H9 (cell line): ENCODE measurements at regions not wholly inside any gene's neighbourhood (a gene's known extent, or its start where the extent isn't known, plus 50 kb on each side); places are given as distances from the start of the nearest gene placed in this dataset.
"Not testable (repeated sequence)": the region's sequence is repeated elsewhere in the genome, so short reads cannot be mapped to it uniquely, and the experiment has no call there.

Source experiments
- DNase-seq: peaks from one replicate; pipeline ENCODE4 v3.0.0-alpha.2; 2017
- H2AFZ ChIP-seq: one replicate; pipeline ENCODE4 v1.6.1; 2013; ENCODE audit warnings: mild to moderate bottlenecking, low read length, control low read depth, moderate library complexity
- H2AK5ac ChIP-seq: 2 replicates; pipeline ENCODE4 v1.6.1; 2013; ENCODE audit warnings: low read length, control low read depth, mixed read lengths; ENCODE audit not compliant: insufficient read length
- H2BK120ac ChIP-seq: one replicate; pipeline ENCODE4 v1.6.1; 2013; ENCODE audit warnings: low read depth, mild to moderate bottlenecking, low read length, control low read depth, inconsistent platforms; ENCODE audit not compliant: poor library complexity, severe bottlenecking
- H2BK12ac ChIP-seq: 2 replicates; pipeline ENCODE4 v1.6.1; 2013; ENCODE audit warnings: low read length, control low read depth, mixed read lengths, low read depth; ENCODE audit not compliant: insufficient read length
- H2BK15ac ChIP-seq: 2 replicates; pipeline ENCODE4 v1.6.1; 2013; ENCODE audit warnings: low read depth, low read length, control low read depth
- H2BK20ac ChIP-seq: one replicate; pipeline ENCODE4 v1.6.1; 2013; ENCODE audit warnings: low read depth, mild to moderate bottlenecking, low read length, control low read depth, inconsistent platforms; ENCODE audit not compliant: poor library complexity, severe bottlenecking
- H2BK5ac ChIP-seq: 2 replicates; pipeline ENCODE4 v1.6.1; 2013; ENCODE audit warnings: low read length, control low read depth, mixed read lengths; ENCODE audit not compliant: insufficient read length
- H3K14ac ChIP-seq: 2 replicates; pipeline ENCODE4 v1.6.1; 2013; ENCODE audit warnings: low read length, control low read depth; ENCODE audit not compliant: insufficient read depth
- H3K18ac ChIP-seq: 2 replicates; pipeline ENCODE4 v1.6.1; 2013; ENCODE audit warnings: low read depth, mild to moderate bottlenecking, mixed read lengths, low read length, control low read depth; ENCODE audit not compliant: insufficient read length
- H3K23ac ChIP-seq: 2 replicates; pipeline ENCODE4 v1.6.1; 2013; ENCODE audit warnings: low read length, control low read depth, mixed read lengths, low read depth; ENCODE audit not compliant: insufficient read length
- H3K23me2 ChIP-seq: 2 replicates; pipeline ENCODE4 v1.6.1; 2013; ENCODE audit warnings: low read depth, mild to moderate bottlenecking, mixed read lengths, low read length, control low read depth; ENCODE audit not compliant: insufficient read length, poor library complexity, severe bottlenecking
- H3K27ac ChIP-seq: 2 replicates; pipeline ENCODE4 v1.5.1; 2013; ENCODE audit warnings: low read length, control low read depth, mixed read lengths, low read depth; ENCODE audit not compliant: insufficient read length
- H3K27me3 ChIP-seq: 2 replicates; pipeline ENCODE4 v1.6.1; 2013; ENCODE audit warnings: low read length, control low read depth, inconsistent platforms; ENCODE audit not compliant: insufficient read depth
- H3K4ac ChIP-seq: 2 replicates; pipeline ENCODE4 v1.6.1; 2013; ENCODE audit warnings: low read depth, mild to moderate bottlenecking, control low read depth, inconsistent platforms, low read length, moderate library complexity
- H3K4me1 ChIP-seq: 2 replicates; pipeline ENCODE4 v1.6.1; 2013; ENCODE audit warnings: low read length, control low read depth, inconsistent platforms; ENCODE audit not compliant: insufficient read depth
- H3K4me2 ChIP-seq: 2 replicates; pipeline ENCODE4 v1.6.1; 2013; ENCODE audit warnings: low read length, control low read depth, mixed read lengths; ENCODE audit not compliant: insufficient read length, insufficient read depth
- H3K56ac ChIP-seq: 2 replicates; pipeline ENCODE4 v1.6.1; 2013; ENCODE audit warnings: low read depth, mild to moderate bottlenecking, mixed read lengths, low read length, control low read depth; ENCODE audit not compliant: insufficient read length
- H3K79me1 ChIP-seq: 2 replicates; pipeline ENCODE4 v1.6.1; 2013; ENCODE audit warnings: low read depth, mild to moderate bottlenecking, moderate library complexity, low read length, control low read depth, inconsistent platforms; ENCODE audit not compliant: insufficient read depth, poor library complexity, severe bottlenecking
- H3K79me2 ChIP-seq: 2 replicates; pipeline ENCODE4 v1.6.1; 2013; ENCODE audit warnings: low read length, control low read depth, inconsistent platforms; ENCODE audit not compliant: insufficient read depth
- H3K9ac ChIP-seq: 2 replicates; pipeline ENCODE4 v1.6.1; 2013; ENCODE audit warnings: low read length, control low read depth, mixed read lengths; ENCODE audit not compliant: insufficient read length; ENCODE audit errors: extremely low read depth
- H3K9me3 ChIP-seq: one replicate; pipeline ENCODE4 v1.6.1; 2013; ENCODE audit warnings: low read depth, low read length, inconsistent platforms; ENCODE audit not compliant: control insufficient read depth
- H3T11ph ChIP-seq: one replicate; pipeline ENCODE4 v1.6.1; 2013; ENCODE audit warnings: mild to moderate bottlenecking, low read length, control low read depth, inconsistent platforms
- H4K20me1 ChIP-seq: one replicate; pipeline ENCODE4 v1.6.1; 2013; ENCODE audit not compliant: control insufficient read depth, insufficient read length, insufficient read depth
- H4K5ac ChIP-seq: 2 replicates; pipeline ENCODE4 v1.6.1; 2013; ENCODE audit warnings: low read depth, mild to moderate bottlenecking, mixed read lengths, low read length, control low read depth; ENCODE audit not compliant: insufficient read length
- H4K8ac ChIP-seq: replicated peaks from 2 replicates; pipeline ENCODE4 v1.6.1; 2013; ENCODE audit warnings: low read length, control low read depth, mixed read lengths, low read depth; ENCODE audit not compliant: insufficient read length
- H4K91ac ChIP-seq: 2 replicates; pipeline ENCODE4 v1.6.1; 2013; ENCODE audit warnings: low read depth, mild to moderate bottlenecking, moderate library complexity, mixed read lengths, low read length, control low read depth; ENCODE audit not compliant: insufficient read length
- H3K27ac Mint-ChIP-seq, 3 experiments: 2 replicates in 2 of 3; 3 replicates in 1 of 3; pipeline ENCODE4 v1.8.0; 2020 to 2021; ENCODE audit warnings: mixed read lengths in 3 of 3, mild to moderate bottlenecking in 1 of 3, moderate library complexity in 1 of 3
- H3K27me3 Mint-ChIP-seq: 2 replicates; pipeline ENCODE4 v1.8.0; 2021; ENCODE audit warnings: low read depth, mild to moderate bottlenecking, moderate library complexity, mixed read lengths
- H3K36me3 Mint-ChIP-seq, 3 experiments: 2 replicates in 2 of 3; 3 replicates in 1 of 3; pipeline ENCODE4 v1.8.0; 2020 to 2021; ENCODE audit warnings: low read depth in 3 of 3, mixed read lengths in 3 of 3; ENCODE audit not compliant: insufficient read depth in 1 of 3
- H3K4me1 Mint-ChIP-seq, 2 experiments: 2 replicates each; pipeline ENCODE4 v1.8.0; 2020; ENCODE audit warnings: mixed read lengths in 2 of 2
- H3K4me3 Mint-ChIP-seq, 2 experiments: 2 replicates in 1 of 2; 3 replicates in 1 of 2; pipeline ENCODE4 v1.8.0; 2020 to 2021; ENCODE audit warnings: mild to moderate bottlenecking in 2 of 2, mixed read lengths in 2 of 2, moderate library complexity in 1 of 2
- H3K9me3 Mint-ChIP-seq, 2 experiments: 2 replicates in 1 of 2; 3 replicates in 1 of 2; pipeline ENCODE4 v1.8.0; 2020; ENCODE audit warnings: mild to moderate bottlenecking in 2 of 2, mixed read lengths in 2 of 2, moderate library complexity in 1 of 2
- CTCF ChIP-seq: fragments of 200-600 bp; sonication (generic); conservative IDR thresholded peaks from 3 replicates; pipeline ENCODE4 v1.8.0; 2021; ENCODE audit warnings: antibody characterized with exemption, mild to moderate bottlenecking
- WGBS: extraction: QIAGEN DNeasy Blood & Tissue Kit; methylation state at CpG from one replicate; pipeline ENCODE4 v1.1.7; 2013; ENCODE audit warnings: missing lambda C conversion rate, low lambda C conversion rate, mixed read lengths; ENCODE audit not compliant: insufficient read length; ENCODE audit errors: extremely low coverage; 5-methylcytosine and 5-hydroxymethylcytosine counted together

GRCh38 chr5:83856881-83857280, 136.2 kb upstream of the HAPLN1 start:
- Mint-ChIP-seq H3K4me1 (peaks cover 3 to 4% of the 10 kb centered on the region in 2 experiments; a peak in 3 of 4 replicates), H3K9me3 (no peaks in the 10 kb centered on the region), H3K27me3 (no peaks in the 10 kb centered on the region), H3K36me3 (no peaks in the 10 kb centered on the region), H3K4me3 (no peak overlapping the region), H3K27ac (no peak overlapping the region)
- DNase-seq: no peak
- Histone ChIP-seq H2BK12ac (no peak overlapping the region), H2AK5ac (no peak overlapping the region), H4K5ac (no peak overlapping the region), H3K9me3 (no peaks in the 10 kb centered on the region), H3T11ph (no peak overlapping the region), H3K27ac (no peak overlapping the region), H3K4me2 (no peak overlapping the region), H3K4me1 (no peaks in the 10 kb centered on the region), H3K18ac (no peak overlapping the region), H3K9ac (no peak overlapping the region), H3K79me2 (no peaks in the 10 kb centered on the region), H4K91ac (no peak overlapping the region), H2BK20ac (no peak overlapping the region), H3K14ac (no peak overlapping the region), H4K8ac (no peak overlapping the region), H3K4ac (no peak overlapping the region), H2BK120ac (no peak overlapping the region), H2BK15ac (no peak overlapping the region), H3K56ac (no peak overlapping the region), H3K23me2 (no peaks in the 10 kb centered on the region), H4K20me1 (no peaks in the 10 kb centered on the region), H2AFZ (no peak overlapping the region), H3K27me3 (no peaks in the 10 kb centered on the region), H2BK5ac (no peak overlapping the region), H3K79me1 (no peaks in the 10 kb centered on the region), H3K23ac (no peak overlapping the region)
- no peak for TF ChIP-seq CTCF
- no CpG with 5 or more reads among the region's 6 CpGs for WGBS

GRCh38 chr5:83850412-83850811, 129.8 kb upstream of the HAPLN1 start:
- H3T11ph ChIP-seq, H3K14ac ChIP-seq, H2BK15ac ChIP-seq, H3K9ac ChIP-seq, H3K36me3 Mint-ChIP-seq, H3K79me2 ChIP-seq, H3K4me3 Mint-ChIP-seq, H3K4me1 ChIP-seq, H3K23me2 ChIP-seq, H3K27me3 ChIP-seq, H2AK5ac ChIP-seq, H4K5ac ChIP-seq, H4K8ac ChIP-seq, H2BK20ac ChIP-seq, H3K79me1 ChIP-seq, H3K9me3 ChIP-seq, H4K91ac ChIP-seq, H3K27me3 Mint-ChIP-seq, H3K18ac ChIP-seq, H2BK5ac ChIP-seq, H3K4ac ChIP-seq, H2BK120ac ChIP-seq, H3K23ac ChIP-seq, DNase-seq, H3K4me2 ChIP-seq, H2BK12ac ChIP-seq, H2AFZ ChIP-seq, H3K27ac Mint-ChIP-seq, H3K9me3 Mint-ChIP-seq, H4K20me1 ChIP-seq, H3K56ac ChIP-seq, H3K27ac ChIP-seq: not testable (repeated sequence)
- H3K4me1 Mint-ChIP-seq: peaks cover 9 to 10% of the 10 kb centered on the region in 2 experiments
- no CpG with 5 or more reads among the region's 3 CpGs for WGBS
